ENCODE measurements at regions not wholly inside any gene's neighbourhood (a gene's known extent, or its start where the extent isn't known, plus 50 kb on each side); places are given as distances from the start of the nearest gene placed in this dataset.

GRCh38 chr2:175404839-175405238, 223.3 kb upstream of the ATP5MC3 start:
- TF ChIP-seq CTCF (IDR thresholded peaks at IDR 0.05; ENCODE audit: insufficient read depth, low read length) (no peak), POLR2AphosphoS5 (IDR thresholded peaks at IDR 0.05; ENCODE audit: low read depth) (no peak), GABPA (IDR thresholded peaks at IDR 0.05; ENCODE audit: low read depth) (no peak)

Data from HL-60 (cell line).